ENCODE measurements at regions not wholly inside any gene's neighbourhood (a gene's known extent, or its start where the extent isn't known, plus 50 kb on each side); places are given as distances from the start of the nearest gene placed in this dataset.
"Not testable (repeated sequence)": the region's sequence is repeated elsewhere in the genome, so short reads cannot be mapped to it uniquely, and the experiment has no call there.

DNA sequence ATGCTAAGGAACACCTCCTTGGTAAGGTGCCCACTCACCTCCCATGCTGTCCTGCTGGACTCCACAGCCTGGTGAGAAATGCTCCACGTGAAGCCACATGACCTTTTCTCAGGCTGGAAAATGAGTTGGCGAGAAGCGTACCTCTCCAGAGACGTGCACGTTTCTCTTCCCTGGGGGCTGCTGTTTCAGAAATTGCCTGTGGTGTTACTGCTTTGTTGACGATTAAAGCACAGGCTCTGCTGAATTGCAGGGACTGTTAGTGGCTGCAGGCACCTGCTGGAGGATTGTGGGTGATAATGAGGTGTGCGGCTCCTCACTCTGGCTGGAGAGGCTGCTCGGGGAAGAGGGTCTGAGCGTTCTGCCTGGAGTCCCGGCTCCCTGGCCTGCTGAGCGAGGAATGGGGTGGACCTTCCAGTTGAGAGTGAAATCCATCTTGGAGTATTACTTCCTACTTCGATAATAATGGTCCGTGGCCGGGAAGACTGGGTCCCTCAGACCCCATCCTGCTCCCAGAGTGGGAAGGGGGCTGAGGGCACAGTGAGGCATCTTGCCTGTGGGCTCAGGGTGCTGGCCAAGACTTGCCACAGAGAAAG, 199.3 kb upstream of the HDAC4 start:
- no peak overlapping the region for H3K4me3 ChIP-seq (ENCODE audit: low read length)
- DNase-seq (ENCODE audit: low read depth, low spot score): no peak

DNA sequence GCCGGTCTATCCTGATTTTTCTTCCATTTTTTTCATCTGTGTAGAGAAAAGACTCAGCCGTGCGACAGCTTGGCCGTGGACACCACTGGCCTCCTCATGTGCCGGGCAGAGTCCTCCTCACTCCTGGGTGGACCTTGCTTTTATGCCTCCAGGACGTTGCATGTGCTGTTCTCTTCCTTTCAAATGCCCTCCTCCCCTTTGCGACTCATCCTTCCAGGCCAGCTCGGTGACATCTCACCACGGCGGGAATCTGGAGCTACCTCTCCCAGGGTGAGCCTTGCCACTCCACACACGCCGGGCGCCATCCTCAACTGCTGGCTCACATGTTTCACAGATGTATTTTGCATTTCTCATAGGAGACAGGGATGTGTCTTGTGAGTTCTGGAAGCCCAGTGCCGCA, 198.5 kb upstream of the HDAC4 start:
- no peak for DNase-seq (ENCODE audit: low read depth, low spot score)
- no peak overlapping the region for H3K4me3 ChIP-seq (ENCODE audit: low read length)

DNA sequence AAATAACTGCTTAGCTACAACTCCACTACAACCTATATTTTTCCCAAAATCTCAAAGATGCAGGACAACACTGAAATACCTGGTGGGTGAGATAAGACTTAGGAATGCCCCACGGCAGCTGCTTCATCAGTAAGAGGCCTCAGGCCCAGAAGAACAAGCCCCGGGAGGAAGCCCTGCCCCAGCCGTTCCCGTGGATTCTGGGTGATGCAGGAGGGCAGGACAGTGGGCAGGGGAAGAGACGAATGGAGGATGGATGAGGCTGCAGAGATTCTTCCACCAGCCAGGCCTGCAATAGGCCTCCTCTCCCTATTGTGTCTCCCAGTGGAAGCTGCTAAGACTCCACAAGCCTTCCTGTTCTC, 197.9 kb upstream of the HDAC4 start:
- DNase-seq (ENCODE audit: low read depth, low spot score): no peak
- no peak overlapping the region for H3K4me3 ChIP-seq (ENCODE audit: low read length)

DNA sequence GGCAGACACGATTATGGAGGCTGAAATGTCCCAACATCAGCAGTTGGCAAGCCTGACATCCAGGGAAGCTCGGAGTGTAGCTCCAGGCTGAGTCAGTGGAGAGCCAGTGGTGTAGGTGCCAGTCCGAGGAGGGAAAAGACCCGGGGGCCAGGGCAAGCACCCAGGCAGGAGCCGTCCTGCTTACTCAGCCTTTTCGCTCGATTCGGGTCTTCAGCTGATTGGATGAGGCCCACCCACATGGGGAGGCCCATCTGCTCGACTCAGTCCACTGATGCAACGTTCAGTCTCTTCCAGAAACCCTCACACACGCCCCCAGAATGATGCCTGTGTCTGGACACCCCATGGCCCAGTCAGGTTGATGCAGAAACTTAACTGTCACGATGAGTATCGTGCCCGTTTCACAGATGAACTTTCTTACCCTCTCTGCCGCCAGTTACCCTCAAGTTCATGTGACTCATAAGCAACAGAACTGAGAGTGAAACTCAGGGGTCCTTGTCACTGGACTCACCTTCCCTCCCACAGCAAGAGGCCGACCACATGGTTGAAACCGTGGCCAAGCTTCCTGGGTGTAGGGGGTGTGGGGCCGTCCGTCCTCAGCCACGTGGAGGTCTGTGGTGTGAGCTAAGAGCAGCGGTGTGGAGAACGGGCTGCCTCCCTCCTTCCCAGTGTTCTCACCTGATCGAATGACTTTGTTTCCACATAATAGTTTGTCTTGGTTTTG, 197.4 kb upstream of the HDAC4 start:
- no peak for DNase-seq (ENCODE audit: low read depth, low spot score)
- no peak overlapping the region for H3K4me3 ChIP-seq (ENCODE audit: low read length)

DNA sequence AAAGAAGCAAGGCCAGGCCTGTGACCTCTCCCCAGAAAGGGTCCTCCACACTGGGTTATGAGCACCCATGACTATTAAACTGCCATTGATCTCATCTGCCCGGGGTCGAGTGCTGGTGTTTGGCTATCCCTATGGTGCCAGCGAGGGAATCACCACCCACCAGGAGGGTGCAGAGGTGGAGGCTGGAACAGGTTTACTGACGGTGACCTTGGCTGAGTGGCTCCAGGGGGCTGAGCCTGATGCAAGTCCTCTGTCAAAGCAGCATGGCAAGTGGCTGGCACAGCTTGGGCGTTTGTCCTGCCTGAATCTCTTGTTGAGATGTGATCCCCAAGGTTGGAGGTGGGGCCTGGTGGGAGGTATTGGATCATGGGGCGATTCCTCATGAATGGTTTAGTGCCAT, 196.4 kb upstream of the HDAC4 start:
- DNase-seq (ENCODE audit: low read depth, low spot score): no peak
- H3K4me3 ChIP-seq (ENCODE audit: low read length): no peak overlapping the region

DNA sequence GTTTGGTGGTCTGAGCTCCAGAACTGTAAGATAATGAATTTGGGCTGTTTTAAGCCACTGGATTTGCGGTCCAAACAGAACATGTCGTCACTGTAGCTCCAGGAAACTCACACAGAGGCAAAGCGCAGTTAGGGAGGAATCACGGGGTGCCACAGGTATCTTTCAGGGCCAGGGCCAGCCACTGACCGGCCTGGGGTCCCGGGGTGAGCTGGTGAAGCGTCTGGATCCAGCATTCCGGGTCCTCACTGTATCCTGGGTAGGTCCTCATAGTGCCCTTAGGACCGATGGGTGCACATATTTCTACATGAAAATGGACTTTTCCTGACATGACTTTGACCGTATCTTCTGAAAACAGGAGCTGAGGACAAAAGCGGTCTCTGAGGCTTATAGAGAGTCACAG, 196.0 kb upstream of the HDAC4 start:
- no peak overlapping the region for H3K4me3 ChIP-seq (ENCODE audit: low read length)
- no peak for DNase-seq (ENCODE audit: low read depth, low spot score)

DNA sequence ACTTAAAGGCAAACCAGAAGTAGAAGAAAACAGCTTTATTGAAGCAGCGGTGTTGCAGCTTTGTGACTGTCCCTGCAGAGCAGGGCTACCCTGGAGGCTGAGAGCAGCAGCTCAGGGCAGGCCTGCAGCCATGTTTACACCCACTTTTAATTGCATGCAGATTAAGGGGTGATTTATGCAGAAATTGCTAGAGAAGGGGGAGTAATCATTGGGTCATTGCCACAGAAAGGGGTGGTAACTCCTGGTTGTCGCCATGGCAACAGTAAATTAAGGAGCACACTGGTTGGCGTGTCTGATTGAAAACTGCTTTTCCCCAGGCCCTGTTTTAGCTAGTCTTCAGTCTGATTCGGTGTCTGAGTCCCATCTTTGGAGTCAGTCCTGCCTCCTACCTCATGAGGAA, 195.4 kb upstream of the HDAC4 start:
- no peak for DNase-seq (ENCODE audit: low read depth, low spot score)
- no peak overlapping the region for H3K4me3 ChIP-seq (ENCODE audit: low read length)

DNA sequence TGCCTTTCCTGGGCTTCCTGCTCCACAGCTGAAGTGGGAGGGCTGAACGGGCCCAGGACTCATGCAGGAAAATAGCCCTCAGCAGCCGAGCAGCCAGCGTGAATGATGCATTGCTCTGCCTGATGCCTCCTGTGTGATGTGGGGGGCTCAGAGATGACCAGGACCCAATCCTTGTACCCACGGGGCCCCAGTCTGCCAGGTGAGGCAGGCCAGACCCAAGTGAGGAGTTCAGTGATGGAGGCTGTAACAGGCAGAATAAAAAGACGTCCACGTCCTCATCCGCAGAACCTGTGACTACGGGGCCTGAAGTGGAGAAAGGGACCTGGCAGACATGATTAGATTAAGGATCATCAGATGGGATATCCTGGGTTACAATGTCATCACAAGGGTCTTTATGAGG, 194.9 kb upstream of the HDAC4 start:
- DNase-seq (ENCODE audit: low read depth, low spot score): no peak
- no peak overlapping the region for H3K4me3 ChIP-seq (ENCODE audit: low read length)

DNA sequence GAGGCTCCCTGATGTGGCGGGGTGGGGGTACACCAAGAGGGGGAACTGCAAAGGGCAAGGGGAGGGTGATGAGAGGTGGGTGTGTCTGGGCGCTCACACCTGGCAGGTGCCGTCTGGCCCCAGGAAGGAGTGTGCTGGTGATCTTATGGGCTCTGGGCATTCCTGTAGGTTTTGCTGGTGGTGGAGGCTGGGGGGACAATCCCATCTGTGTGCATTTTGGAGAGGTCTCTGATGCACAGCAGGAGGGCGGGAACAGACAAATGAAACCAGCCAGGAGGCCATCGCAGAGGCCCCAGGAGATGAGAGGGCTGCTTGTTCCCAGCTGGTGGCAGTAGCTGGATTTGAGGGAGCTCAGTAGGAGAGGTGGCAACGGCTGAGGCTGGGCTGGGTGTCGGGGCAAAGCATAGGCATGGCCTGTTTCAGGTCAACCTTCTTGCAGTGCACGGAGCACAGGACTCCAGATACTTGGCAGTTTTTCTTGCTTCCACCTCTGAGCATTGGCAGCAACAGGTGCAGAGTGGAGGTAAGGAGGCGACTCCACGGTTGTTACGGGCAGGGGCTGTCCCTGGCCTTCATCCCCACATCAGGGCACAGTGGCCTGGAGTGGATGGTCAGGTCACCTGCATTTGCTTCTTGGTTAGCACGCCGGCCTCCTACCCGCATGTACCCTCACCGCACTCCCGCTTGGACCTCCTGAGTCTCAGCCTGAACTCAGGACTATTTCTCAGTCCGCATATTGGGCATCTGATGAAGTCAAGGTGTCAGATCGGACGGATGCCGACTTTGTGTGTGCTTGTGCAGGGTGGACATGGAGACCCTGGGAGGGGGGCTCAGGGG, 194.2 kb upstream of the HDAC4 start:
- no peak overlapping the region for H3K4me3 ChIP-seq (ENCODE audit: low read length)
- no peak for DNase-seq (ENCODE audit: low read depth, low spot score)

DNA sequence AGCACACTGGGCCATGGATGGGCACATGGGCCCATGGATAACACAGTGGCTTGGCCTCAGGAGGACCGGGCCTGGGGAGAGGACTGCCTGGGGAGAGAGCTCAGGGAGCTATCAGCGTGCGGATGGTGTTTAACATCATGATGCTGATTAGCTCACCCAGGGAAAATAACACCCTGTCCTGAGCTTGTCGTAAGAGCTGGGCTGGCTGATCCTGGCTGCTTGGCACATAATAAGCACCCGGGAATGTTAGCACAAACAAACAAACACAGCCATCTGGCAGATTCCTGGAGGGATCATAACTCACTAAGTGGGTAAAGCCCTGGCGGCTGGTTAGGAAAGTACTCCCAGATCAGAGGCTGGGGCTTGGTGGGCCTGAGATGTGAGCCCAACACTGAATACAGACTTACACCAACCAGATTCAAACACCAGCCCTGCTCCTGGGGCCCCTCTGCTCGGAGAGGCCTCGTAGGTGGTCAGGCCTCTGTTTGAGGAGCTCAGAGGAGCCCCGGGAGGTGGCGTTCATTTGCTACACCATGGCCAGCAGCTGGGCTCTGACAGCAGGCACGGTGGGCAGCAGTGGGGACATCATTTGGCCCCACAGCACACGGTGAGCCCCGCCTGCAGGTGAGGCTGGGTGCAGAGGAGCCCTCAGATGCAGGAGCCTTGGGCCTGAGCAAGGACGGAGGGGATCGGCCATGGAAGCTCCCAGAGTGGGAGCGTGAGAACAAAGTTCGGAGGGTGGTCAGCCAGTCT, 193.4 kb upstream of the HDAC4 start:
- no peak for DNase-seq (ENCODE audit: low read depth, low spot score)
- H3K4me3 ChIP-seq (ENCODE audit: low read length): no peak overlapping the region

DNA sequence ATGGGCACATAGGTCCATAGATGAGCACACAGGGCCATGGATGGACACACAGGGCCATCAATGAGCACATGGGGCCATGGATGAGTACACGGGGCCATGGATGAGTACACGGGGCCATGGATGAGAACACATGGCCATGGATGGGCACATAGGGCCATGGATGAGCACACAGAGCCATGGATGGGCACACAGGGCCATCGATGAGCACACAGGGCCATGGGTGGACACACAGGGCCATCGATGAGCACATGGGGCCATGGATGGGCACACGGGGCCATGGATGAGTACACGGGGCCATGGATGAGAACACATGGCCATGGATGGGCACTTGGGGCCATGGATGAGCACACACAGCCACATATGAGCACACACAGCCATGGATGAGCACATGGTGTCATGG, 192.6 kb upstream of the HDAC4 start:
- no peak for DNase-seq (ENCODE audit: low read depth, low spot score)
- H3K4me3 ChIP-seq (ENCODE audit: low read length): no peak overlapping the region

DNA sequence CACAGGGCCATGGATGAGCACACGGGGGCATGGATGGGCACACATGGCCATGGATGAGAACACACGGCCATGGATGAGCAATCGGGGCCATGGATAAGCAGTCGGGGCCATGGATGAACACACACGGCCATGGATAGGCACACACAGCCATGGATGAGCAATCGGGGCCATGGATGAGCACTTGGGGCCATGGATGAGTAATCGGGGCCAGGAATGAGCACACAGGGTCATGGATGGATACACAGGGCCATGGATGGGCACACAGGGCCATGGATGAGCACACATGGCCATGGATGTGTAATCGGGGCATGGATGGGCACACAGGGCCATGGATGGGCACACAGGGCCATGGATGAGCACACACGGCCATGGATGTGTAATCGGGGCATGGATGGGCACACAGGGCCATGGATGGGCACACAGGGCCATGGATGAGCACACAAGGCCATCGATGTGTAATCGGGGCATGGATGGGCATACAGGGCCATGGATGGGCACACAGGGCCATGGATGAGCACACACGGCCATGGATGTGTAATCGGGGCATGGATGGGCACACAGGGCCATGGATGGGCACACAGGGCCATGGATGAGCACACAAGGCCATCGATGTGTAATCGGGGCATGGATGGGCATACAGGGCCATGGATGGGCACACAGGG, 191.9 kb upstream of the HDAC4 start:
- H3K4me3 ChIP-seq (ENCODE audit: low read length); DNase-seq (ENCODE audit: low read depth, low spot score): not testable (repeated sequence)

DNA sequence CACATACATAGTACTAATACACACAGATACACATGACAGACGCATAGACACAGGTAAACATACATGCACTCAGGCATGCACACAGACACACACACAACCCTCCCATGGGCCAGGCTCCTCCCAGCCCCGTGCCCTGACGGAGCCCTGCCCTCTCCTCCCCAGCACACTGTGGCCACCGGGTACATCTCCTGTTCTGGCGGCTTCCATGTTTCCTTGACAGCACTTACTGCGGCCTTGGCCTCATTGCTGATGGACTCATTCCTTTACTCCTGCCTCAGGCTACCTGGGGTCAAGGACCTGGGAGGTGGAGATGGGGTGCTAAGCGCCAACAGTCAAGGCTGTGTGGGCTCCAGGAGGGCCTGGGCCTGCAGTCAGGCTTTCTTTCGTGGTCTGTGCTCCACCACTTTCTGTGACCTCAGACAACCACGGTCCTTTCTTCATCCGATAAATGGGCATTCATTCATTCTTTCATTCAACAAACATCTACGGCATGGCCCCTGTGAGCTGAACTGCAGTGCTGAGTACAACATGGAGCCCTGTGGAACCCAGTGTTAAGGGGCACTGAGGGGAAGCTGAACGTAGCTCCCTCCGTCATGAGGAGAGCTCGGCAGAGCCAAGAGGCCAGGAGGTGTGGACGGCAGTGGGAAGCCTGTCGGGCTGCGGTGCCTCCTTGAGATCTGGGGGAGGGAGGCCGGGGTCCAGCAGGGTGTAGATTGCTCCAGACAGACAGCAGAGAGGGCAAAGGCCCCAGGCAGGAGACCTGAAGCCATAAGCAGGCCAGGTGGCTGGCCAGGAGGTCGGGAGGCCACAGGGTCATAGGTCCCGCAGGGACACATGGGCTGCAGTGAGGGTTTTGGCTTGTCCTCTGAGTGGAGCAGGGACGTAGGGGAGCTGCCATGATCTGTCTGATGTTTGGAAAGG, 190.4 kb upstream of the HDAC4 start:
- no peak overlapping the region for H3K4me3 ChIP-seq (ENCODE audit: low read length)

DNA sequence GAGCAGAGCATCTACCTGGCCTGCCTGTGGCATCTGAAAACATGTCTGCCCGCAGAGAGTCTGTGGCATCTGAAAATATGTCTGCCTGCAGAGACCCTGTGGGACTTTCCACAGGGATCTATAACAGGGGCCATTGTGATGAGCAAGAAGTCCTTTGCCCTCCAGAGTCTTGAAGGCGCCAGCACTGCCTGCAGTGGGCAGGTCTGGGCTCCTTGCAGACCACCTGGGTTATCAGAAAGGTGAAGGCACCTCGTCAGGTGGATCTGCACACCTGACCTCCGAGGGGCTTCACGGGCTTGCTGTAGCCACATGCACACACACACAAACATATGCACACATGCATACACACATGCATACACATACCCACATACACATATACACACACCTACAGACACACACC, 189.5 kb upstream of the HDAC4 start:
- no peak overlapping the region for H3K4me3 ChIP-seq (ENCODE audit: low read length)
- no peak for DNase-seq (ENCODE audit: low read depth, low spot score)

More for the DNA sequence above, 190.4 kb upstream of the HDAC4 start:
- no peak for DNase-seq (ENCODE audit: low read depth, low spot score)

DNA sequence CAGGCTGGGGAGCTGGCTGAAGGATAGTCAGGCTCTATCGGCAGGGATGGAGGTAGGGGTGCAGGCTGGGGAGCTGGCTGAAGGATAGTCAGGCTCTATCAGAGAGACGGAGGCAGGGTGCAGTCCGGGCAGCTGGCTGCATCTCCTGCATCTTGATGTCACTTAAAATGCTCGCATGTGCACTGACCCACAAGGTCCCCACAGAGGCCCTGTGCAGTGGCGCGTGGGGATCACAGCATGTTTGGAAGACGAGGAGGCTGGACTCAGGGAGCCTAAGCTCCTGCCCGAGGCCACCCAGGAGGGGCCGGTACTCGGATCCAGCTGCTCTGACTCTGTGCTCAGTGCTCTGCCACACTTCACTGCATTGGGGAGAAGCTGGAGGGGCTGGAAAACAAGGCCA, 189.0 kb upstream of the HDAC4 start:
- DNase-seq (ENCODE audit: low read depth, low spot score): no peak

DNA sequence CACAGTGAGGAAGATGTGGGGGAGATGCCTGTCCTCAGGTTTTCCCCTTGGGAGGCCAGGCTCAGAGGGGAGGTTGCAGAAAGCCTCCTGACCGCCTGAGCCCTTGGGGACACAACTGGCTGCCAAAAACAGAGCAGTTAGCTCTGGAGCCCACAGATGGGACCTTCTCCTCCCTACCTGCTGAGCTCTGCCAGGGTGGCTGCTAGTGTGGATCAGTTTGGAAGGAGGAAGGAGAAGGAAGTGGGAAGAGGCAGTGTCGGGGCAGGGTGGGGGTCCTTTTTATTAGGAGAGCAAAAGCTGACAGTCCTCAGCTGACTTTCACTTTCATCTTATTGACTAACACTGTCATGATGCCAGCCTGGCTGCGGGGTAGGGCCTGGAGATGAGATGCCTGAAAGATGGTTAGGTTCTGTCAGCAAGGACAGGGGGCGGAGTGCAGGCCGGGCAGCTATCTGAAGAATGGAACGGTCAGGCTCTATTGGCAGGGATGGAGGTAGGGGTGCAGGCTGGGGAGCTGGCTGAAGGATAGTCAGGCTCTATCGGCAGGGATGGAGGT, 188.5 kb upstream of the HDAC4 start:
- no peak overlapping the region for H3K4me3 ChIP-seq (ENCODE audit: low read length)
- no peak for DNase-seq (ENCODE audit: low read depth, low spot score)

More for the DNA sequence above, 189.0 kb upstream of the HDAC4 start:
- no peak overlapping the region for H3K4me3 ChIP-seq (ENCODE audit: low read length)

DNA sequence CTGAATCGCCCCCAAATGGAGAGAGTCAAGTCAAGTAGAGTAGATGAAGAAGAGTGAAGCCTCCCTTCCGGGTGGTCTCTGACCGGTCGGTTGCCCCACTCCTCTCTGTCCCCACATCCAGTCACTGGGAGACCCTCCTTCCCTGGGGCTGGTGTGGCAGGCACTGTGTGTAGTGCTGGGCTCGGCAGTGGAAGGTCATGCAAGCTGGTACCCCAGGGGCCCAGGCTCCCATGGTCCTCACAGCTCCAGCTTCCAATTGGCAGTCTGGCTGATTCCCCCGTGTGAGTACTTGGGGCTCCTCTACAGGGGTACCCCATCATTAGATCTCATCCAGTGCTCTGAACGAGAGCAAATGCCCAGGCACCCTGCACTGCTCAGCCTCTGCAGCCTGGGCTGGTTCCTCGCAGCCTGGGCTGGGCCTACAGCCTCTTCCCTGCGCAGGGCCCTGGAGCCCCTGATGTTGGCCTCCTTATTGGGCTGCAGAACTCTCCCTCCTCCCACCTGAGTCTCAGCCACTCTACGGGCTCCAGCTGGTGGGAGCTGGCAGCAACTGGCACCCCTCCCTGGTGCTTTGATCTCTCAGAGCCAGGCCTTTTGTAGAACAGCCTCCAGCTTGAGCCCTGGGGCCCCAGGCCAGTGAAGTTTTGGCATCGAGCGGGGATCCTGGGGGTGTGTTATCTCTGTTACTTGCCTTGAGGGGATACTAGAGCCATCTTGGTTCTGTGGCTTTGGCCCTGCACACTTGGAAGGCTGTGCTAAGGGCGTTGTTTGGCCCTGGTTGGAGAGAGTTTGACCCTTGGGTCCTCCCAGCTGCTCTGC, 187.8 kb upstream of the HDAC4 start:
- DNase-seq (ENCODE audit: low read depth, low spot score): peak; percentile 60
- no peak overlapping the region for H3K4me3 ChIP-seq (ENCODE audit: low read length)

All from Jurkat, Clone E6-1 (cell line).